Colonic mucosa (tissue), 4 donors: ENCODE measurements at regions not wholly inside any gene's neighbourhood (a gene's known extent, or its start where the extent isn't known, plus 50 kb on each side); places are given as distances from the start of the nearest gene placed in this dataset.
"Not testable (repeated sequence)": the region's sequence is repeated elsewhere in the genome, so short reads cannot be mapped to it uniquely, and the experiment has no call there.

ENCODE experiments used
- DNase-seq: peaks from one replicate; pipeline ENCODE4 v3.0.0-alpha.2; 2020
- H3K27ac ChIP-seq: fragments of 200-600 bp; one replicate; pipeline ENCODE4 v1.8.0; 2021
- H3K27me3 ChIP-seq: fragments of 200-600 bp; one replicate; pipeline ENCODE4 v1.8.0; 2021
- H3K36me3 ChIP-seq: fragments of 200-600 bp; one replicate; pipeline ENCODE4 v1.8.0; 2021
- H3K4me1 ChIP-seq: fragments of 200-600 bp; one replicate; pipeline ENCODE4 v1.8.0; 2021; ENCODE audit warnings: mild to moderate bottlenecking
- H3K4me3 ChIP-seq: fragments of 200-600 bp; one replicate; pipeline ENCODE4 v1.8.0; 2021
- H3K9ac ChIP-seq, 2 donors: one replicate each; pipeline ENCODE4 v1.7.0; 2013; ENCODE audit warnings: control low read depth in 2 of 2, low read depth in 2 of 2, low read length in 2 of 2
- H3K9me3 ChIP-seq: fragments of 200-600 bp; one replicate; pipeline ENCODE4 v1.8.0; 2021
- CTCF ChIP-seq: fragments of 200-600 bp; IDR thresholded peaks from one replicate; pipeline ENCODE4 v1.8.0; 2022; ENCODE audit warnings: antibody characterized with exemption, mild to moderate bottlenecking
- intact Hi-C: fragments of 100-400 bp; cut with DNase I; formaldehyde crosslinking; loops from one replicate; pipeline ENCODE4 v1.14.1; 2022
- donor health status: healthy.
- donor health status: DM: no; HTN: no; CAD: no.
- donor health status: DM: no; HTN: no; CAD: no.

- Histone ChIP-seq H3K27ac (no peak overlapping the region), H3K27me3 (no peaks in the 10 kb centered on the region), H3K4me3 (no peak overlapping the region), H3K9me3 (no peaks in the 10 kb centered on the region), H3K9ac (no peak overlapping the region), H3K36me3 (no peaks in the 10 kb centered on the region), H3K4me1 (no peaks in the 10 kb centered on the region)
- no peak for DNase-seq
- no peak for TF ChIP-seq CTCF
- intact Hi-C loops, result no loop called here
Measured at GRCh38 chr5:112483704-112484103, 64.6 kb upstream of the EPB41L4A start.

- Histone ChIP-seq H3K36me3 (no peaks in the 10 kb centered on the region), H3K4me3 (no peak overlapping the region), H3K9ac (no peak overlapping the region), H3K4me1 (no peaks in the 10 kb centered on the region), H3K27me3 (no peaks in the 10 kb centered on the region), H3K27ac (no peak overlapping the region), H3K9me3 (no peaks in the 10 kb centered on the region)
- intact Hi-C loops, result no loop called here
- no peak for TF ChIP-seq CTCF
- no peak for DNase-seq
Measured at GRCh38 chr5:112485934-112486355, 66.9 kb upstream of the EPB41L4A start.

GRCh38 chr5:112491257-112491656, 72.2 kb upstream of the EPB41L4A start:
- no peaks in the 10 kb centered on the region for H3K27me3 ChIP-seq
- no peaks in the 10 kb centered on the region for H3K4me1 ChIP-seq
- H3K9me3 ChIP-seq, result no peaks in the 10 kb centered on the region
- H3K9ac ChIP-seq, result no peak overlapping the region
- intact Hi-C loops, result no loop called here
- H3K4me3 ChIP-seq, result no peak overlapping the region
- DNase-seq, result no peak
- H3K27ac ChIP-seq, result no peak overlapping the region
- peak; percentile 29 for TF ChIP-seq CTCF
- no peaks in the 10 kb centered on the region for H3K36me3 ChIP-seq

GRCh38 chr5:112492291-112492690, 73.2 kb upstream of the EPB41L4A start:
- DNase-seq, result no peak
- Histone ChIP-seq H3K36me3 (no peaks in the 10 kb centered on the region), H3K4me3 (no peak overlapping the region), H3K4me1 (no peaks in the 10 kb centered on the region), H3K27me3 (no peaks in the 10 kb centered on the region), H3K27ac (no peak overlapping the region), H3K9ac (no peak overlapping the region), H3K9me3 (no peaks in the 10 kb centered on the region)
- intact Hi-C loops, result no loop called here
- TF ChIP-seq CTCF, result peak; percentile 50

- H3K27me3 ChIP-seq, H3K9ac ChIP-seq, H3K9me3 ChIP-seq, intact Hi-C loops, H3K27ac ChIP-seq, H3K36me3 ChIP-seq, H3K4me3 ChIP-seq, H3K4me1 ChIP-seq: not testable (repeated sequence)
- peak; percentile 40 for DNase-seq
Measured at GRCh38 chr5:112503749-112504501, 84.8 kb upstream of the EPB41L4A start.

GRCh38 chr5:112509097-112509496, 90.0 kb upstream of the EPB41L4A start:
- H3K27ac ChIP-seq, H3K4me1 ChIP-seq, H3K27me3 ChIP-seq, intact Hi-C loops, H3K9me3 ChIP-seq, DNase-seq, H3K9ac ChIP-seq, H3K4me3 ChIP-seq, H3K36me3 ChIP-seq: not testable (repeated sequence)
